HEK293 (cell line): ENCODE measurements at regions not wholly inside any gene's neighbourhood (a gene's known extent, or its start where the extent isn't known, plus 50 kb on each side); places are given as distances from the start of the nearest gene placed in this dataset.

ENCODE experiments used
- GFI1B ChIP-seq: fragments of 450-650 bp; formaldehyde crosslinking; IDR thresholded peaks from 2 replicates; pipeline ENCODE4 v1.5.1; 2016; ENCODE audit warnings: missing biosample characterization, missing genetic modification characterization
- GLIS2 ChIP-seq: fragments of 450-650 bp; formaldehyde crosslinking; IDR thresholded peaks from 2 replicates; pipeline ENCODE4 v1.5.1; 2016; ENCODE audit warnings: missing biosample characterization, missing genetic modification characterization
- HIC1 ChIP-seq: fragments of 450-650 bp; formaldehyde crosslinking; IDR thresholded peaks from 2 replicates; pipeline ENCODE4 v1.5.1; 2016; ENCODE audit warnings: missing biosample characterization, missing genetic modification characterization
- KLF1 ChIP-seq: fragments of 450-650 bp; formaldehyde crosslinking; IDR thresholded peaks from 2 replicates; pipeline ENCODE4 v1.5.1; 2016; ENCODE audit warnings: missing biosample characterization, missing genetic modification characterization
- MYNN ChIP-seq: fragments of 450-650 bp; formaldehyde crosslinking; IDR thresholded peaks from 2 replicates; pipeline ENCODE4 v1.5.1; 2016; ENCODE audit warnings: missing biosample characterization, missing genetic modification characterization, borderline replicate concordance
- SCRT1 ChIP-seq: fragments of 450-650 bp; formaldehyde crosslinking; IDR thresholded peaks from 2 replicates; pipeline ENCODE4 v1.5.1; 2016; ENCODE audit warnings: missing biosample characterization, missing genetic modification characterization, borderline replicate concordance
- SCRT2 ChIP-seq: fragments of 450-650 bp; formaldehyde crosslinking; IDR thresholded peaks from 2 replicates; pipeline ENCODE4 v1.5.1; 2016; ENCODE audit warnings: missing biosample characterization, missing genetic modification characterization
- SP7 ChIP-seq: fragments of 450-650 bp; formaldehyde crosslinking; IDR thresholded peaks from 2 replicates; pipeline ENCODE4 v1.5.1; 2016; ENCODE audit warnings: missing biosample characterization, missing genetic modification characterization
- TRIM28 ChIP-seq: IDR thresholded peaks from 2 replicates; pipeline ENCODE4 v1.6.1; 2011; ENCODE audit warnings: low read length, control low read depth, borderline replicate concordance
- YY1 ChIP-seq: fragments of 450-650 bp; formaldehyde crosslinking; IDR thresholded peaks from 2 replicates; pipeline ENCODE4 v1.5.1; 2018; ENCODE audit warnings: missing biosample characterization, missing genetic modification characterization
- ZBTB10 ChIP-seq: fragments of 450-650 bp; formaldehyde crosslinking; IDR thresholded peaks from 2 replicates; pipeline ENCODE4 v1.5.1; 2016; ENCODE audit warnings: missing biosample characterization, missing genetic modification characterization
- ZBTB20 ChIP-seq: fragments of 450-650 bp; formaldehyde crosslinking; IDR thresholded peaks from 2 replicates; pipeline ENCODE4 v1.5.1; 2016; ENCODE audit warnings: missing biosample characterization, missing genetic modification characterization
- ZBTB26 ChIP-seq: fragments of 450-650 bp; formaldehyde crosslinking; optimal IDR thresholded peaks from 2 replicates; pipeline ENCODE3; 2016; ENCODE audit warnings: missing biosample characterization, mild to moderate bottlenecking, missing genetic modification characterization
- ZFP41 ChIP-seq: fragments of 450-650 bp; formaldehyde crosslinking; IDR thresholded peaks from 2 replicates; pipeline ENCODE4 v1.5.1; 2016; ENCODE audit warnings: missing biosample characterization, missing genetic modification characterization, borderline replicate concordance
- ZNF132 ChIP-seq: fragments of 450-650 bp; formaldehyde crosslinking; IDR thresholded peaks from 2 replicates; pipeline ENCODE4 v1.5.1; 2017; ENCODE audit warnings: missing biosample characterization, missing genetic modification characterization, borderline replicate concordance
- ZNF140 ChIP-seq: fragments of 450-650 bp; formaldehyde crosslinking; IDR thresholded peaks from 2 replicates; pipeline ENCODE4 v1.5.1; 2016; ENCODE audit warnings: missing biosample characterization, missing genetic modification characterization
- ZNF2 ChIP-seq: fragments of 450-650 bp; formaldehyde crosslinking; IDR thresholded peaks from 2 replicates; pipeline ENCODE4 v1.5.1; 2016; ENCODE audit warnings: missing biosample characterization, missing genetic modification characterization
- ZNF23 ChIP-seq: fragments of 450-650 bp; formaldehyde crosslinking; IDR thresholded peaks from 2 replicates; pipeline ENCODE4 v1.5.1; 2016; ENCODE audit warnings: missing biosample characterization, missing genetic modification characterization, borderline replicate concordance
- ZNF292 ChIP-seq: fragments of 450-650 bp; formaldehyde crosslinking; IDR thresholded peaks from 2 replicates; pipeline ENCODE4 v1.5.1; 2016; ENCODE audit warnings: low read depth, missing biosample characterization, missing genetic modification characterization, borderline replicate concordance
- ZNF311 ChIP-seq: fragments of 450-650 bp; formaldehyde crosslinking; IDR thresholded peaks from 2 replicates; pipeline ENCODE4 v1.5.1; 2017; ENCODE audit warnings: missing biosample characterization, missing genetic modification characterization, borderline replicate concordance
- ZNF335 ChIP-seq: fragments of 450-650 bp; formaldehyde crosslinking; conservative IDR thresholded peaks from 2 replicates; pipeline ENCODE4 v1.5.1; 2016; ENCODE audit warnings: missing biosample characterization, missing genetic modification characterization
- ZNF354C ChIP-seq: fragments of 450-650 bp; formaldehyde crosslinking; IDR thresholded peaks from 2 replicates; pipeline ENCODE4 v1.5.1; 2016; ENCODE audit warnings: missing biosample characterization, missing genetic modification characterization, low read depth, borderline replicate concordance
- ZNF423 ChIP-seq: fragments of 450-650 bp; formaldehyde crosslinking; IDR thresholded peaks from 2 replicates; pipeline ENCODE4 v1.5.1; 2016; ENCODE audit warnings: missing biosample characterization, missing genetic modification characterization
- ZNF48 ChIP-seq: fragments of 450-650 bp; formaldehyde crosslinking; IDR thresholded peaks from 2 replicates; pipeline ENCODE4 v1.5.1; 2016; ENCODE audit warnings: missing biosample characterization, missing genetic modification characterization
- ZNF510 ChIP-seq: fragments of 450-650 bp; formaldehyde crosslinking; IDR thresholded peaks from 2 replicates; pipeline ENCODE4 v1.5.1; 2018; ENCODE audit warnings: mild to moderate bottlenecking, missing genetic modification characterization, missing biosample characterization; ENCODE audit not compliant: insufficient replicate concordance
- ZNF529 ChIP-seq: fragments of 450-650 bp; formaldehyde crosslinking; IDR thresholded peaks from 2 replicates; pipeline ENCODE4 v1.5.1; 2017; ENCODE audit warnings: missing genetic modification characterization, missing biosample characterization; ENCODE audit not compliant: insufficient replicate concordance
- ZNF596 ChIP-seq: fragments of 450-650 bp; IDR thresholded peaks from 2 replicates; pipeline ENCODE4 v1.5.0; 2018; ENCODE audit warnings: missing biosample characterization, mild to moderate bottlenecking, missing genetic modification characterization, moderate library complexity
- ZNF600 ChIP-seq: fragments of 450-650 bp; formaldehyde crosslinking; IDR thresholded peaks from 2 replicates; pipeline ENCODE4 v1.5.1; 2016; ENCODE audit warnings: missing biosample characterization, missing genetic modification characterization
- ZNF610 ChIP-seq: fragments of 450-650 bp; formaldehyde crosslinking; IDR thresholded peaks from 2 replicates; pipeline ENCODE4 v1.5.1; 2016; ENCODE audit warnings: missing biosample characterization, missing genetic modification characterization, borderline replicate concordance
- ZNF658 ChIP-seq: fragments of 450-650 bp; formaldehyde crosslinking; IDR thresholded peaks from 2 replicates; pipeline ENCODE4; 2016; ENCODE audit warnings: missing biosample characterization, missing genetic modification characterization
- ZNF664 ChIP-seq: fragments of 450-650 bp; formaldehyde crosslinking; IDR thresholded peaks from 2 replicates; pipeline ENCODE4 v1.5.1; 2016; ENCODE audit warnings: missing biosample characterization, missing genetic modification characterization
- ZNF677 ChIP-seq: fragments of 450-650 bp; IDR thresholded peaks from 2 replicates; pipeline ENCODE4 v1.5.0; 2018; ENCODE audit warnings: missing biosample characterization, mild to moderate bottlenecking, missing genetic modification characterization, moderate library complexity
- ZSCAN4 ChIP-seq: fragments of 450-650 bp; formaldehyde crosslinking; IDR thresholded peaks from 2 replicates; pipeline ENCODE4 v1.5.1; 2017; ENCODE audit warnings: missing biosample characterization, missing genetic modification characterization
- ZXDB ChIP-seq: fragments of 450-650 bp; formaldehyde crosslinking; IDR thresholded peaks from 2 replicates; pipeline ENCODE4 v1.5.1; 2016; ENCODE audit warnings: missing biosample characterization, missing genetic modification characterization
- TF ChIP-seq, protein P1 (sequence below): fragments of 450-650 bp; formaldehyde crosslinking; IDR thresholded peaks from 2 replicates; pipeline ENCODE4 v1.5.1; 2016; ENCODE audit warnings: missing biosample characterization, missing genetic modification characterization

GRCh38 chr5:166899343-166899742 is 1392.1 kb upstream of the WWC1 start (continued):
- TF ChIP-seq ZNF140 (tag by site-specific recombination) (peak; percentile 45; the same call in 1 of the 2 replicates), TRIM28 (no peak), SCRT2 (no peak), KLF1 (tag by site-specific recombination) (no peak), MYNN (tag by site-specific recombination) (no peak), ZBTB10 (tag by site-specific recombination) (no peak), ZNF2 (no peak), ZNF610 (tag by site-specific recombination) (no peak), ZBTB20 (no peak), ZNF132 (no peak), ZNF311 (tag by site-specific recombination) (no peak), ZBTB26 (tag by site-specific recombination) (no peak), SCRT1 (no peak), ZFP41 (tag by site-specific recombination) (no peak), ZNF354C (no peak), ZNF335 (tag by site-specific recombination) (no peak), ZNF664 (tag by site-specific recombination) (no peak), HIC1 (tag by site-specific recombination) (no peak), ZNF292 (tag by site-specific recombination) (no peak), ZNF510 (tag by site-specific recombination) (no peak), ZNF23 (tag by site-specific recombination) (no peak), GFI1B (tag by site-specific recombination) (no peak), ZNF600 (tag by site-specific recombination) (no peak), ZNF596 (no peak), ZNF677 (tag by site-specific recombination) (no peak), ZNF48 (tag by site-specific recombination) (no peak), ZXDB (tag by site-specific recombination) (0 out of 2 replicates have a peak, but pooled peaks have one; percentile 17), SP7 (tag by site-specific recombination) (no peak), ZNF423 (no peak), GLIS2 (no peak), ZNF529 (tag by site-specific recombination) (no peak), ZNF658 (tag by site-specific recombination) (no peak), ZSCAN4 (tag by site-specific recombination) (no peak), YY1 (tag by site-specific recombination) (no peak)
- TF ChIP-seq, protein P1, sequence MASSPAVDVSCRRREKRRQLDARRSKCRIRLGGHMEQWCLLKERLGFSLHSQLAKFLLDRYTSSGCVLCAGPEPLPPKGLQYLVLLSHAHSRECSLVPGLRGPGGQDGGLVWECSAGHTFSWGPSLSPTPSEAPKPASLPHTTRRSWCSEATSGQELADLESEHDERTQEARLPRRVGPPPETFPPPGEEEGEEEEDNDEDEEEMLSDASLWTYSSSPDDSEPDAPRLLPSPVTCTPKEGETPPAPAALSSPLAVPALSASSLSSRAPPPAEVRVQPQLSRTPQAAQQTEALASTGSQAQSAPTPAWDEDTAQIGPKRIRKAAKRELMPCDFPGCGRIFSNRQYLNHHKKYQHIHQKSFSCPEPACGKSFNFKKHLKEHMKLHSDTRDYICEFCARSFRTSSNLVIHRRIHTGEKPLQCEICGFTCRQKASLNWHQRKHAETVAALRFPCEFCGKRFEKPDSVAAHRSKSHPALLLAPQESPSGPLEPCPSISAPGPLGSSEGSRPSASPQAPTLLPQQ (tag by site-specific recombination): no peak
